ENCODE measurements at regions not wholly inside any gene's neighbourhood (a gene's known extent, or its start where the extent isn't known, plus 50 kb on each side); places are given as distances from the start of the nearest gene placed in this dataset.

GRCh38 chr15:70189826-70190695 lies 92.3 kb upstream of the TLE3 start:
- DNase-seq = no peak
- H3K4me3 Mint-ChIP-seq = no peak overlapping the region
- peaks cover 33% of the 10 kb centered on the region for H3K27me3 Mint-ChIP-seq
- no peaks in the 10 kb centered on the region for H3K4me1 Mint-ChIP-seq
- H3K27ac Mint-ChIP-seq = no peak overlapping the region
- CTCF ChIA-PET = no interaction called here
- H3K9me3 Mint-ChIP-seq = no peaks in the 10 kb centered on the region
- no peaks in the 10 kb centered on the region for H3K36me3 Mint-ChIP-seq

DNA sequence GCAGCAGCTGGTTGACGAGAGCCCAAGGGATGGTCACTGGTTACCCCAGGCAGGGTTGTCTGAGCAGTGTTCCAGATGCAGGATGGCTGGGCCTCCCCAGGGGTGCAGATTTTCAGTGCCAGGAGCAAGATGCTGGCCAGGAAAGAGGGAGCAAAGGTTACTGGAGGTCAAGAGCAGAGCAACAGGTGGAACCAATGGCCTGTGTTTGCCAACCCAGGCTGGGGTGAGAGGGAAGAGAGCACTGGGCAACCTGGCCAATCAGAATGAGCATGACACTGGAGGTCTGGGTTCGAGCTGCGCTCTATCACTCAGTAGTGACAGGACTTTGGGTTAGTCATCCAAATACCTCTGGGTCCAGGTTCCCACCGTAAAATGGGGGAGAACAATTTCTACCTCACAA lies 90.6 kb upstream of the TLE3 start:
- H3K4me1 Mint-ChIP-seq = no peaks in the 10 kb centered on the region
- no peaks in the 10 kb centered on the region for H3K36me3 Mint-ChIP-seq
- DNase-seq = no peak
- H3K27me3 Mint-ChIP-seq = peaks cover 19% of the 10 kb centered on the region
- CTCF ChIA-PET = no interaction called here
- H3K27ac Mint-ChIP-seq = no peak overlapping the region
- H3K4me3 Mint-ChIP-seq = no peak overlapping the region
- H3K9me3 Mint-ChIP-seq = no peaks in the 10 kb centered on the region

- H3K27me3 Mint-ChIP-seq = peaks cover 25% of the 10 kb centered on the region
- H3K9me3 Mint-ChIP-seq = no peaks in the 10 kb centered on the region
- H3K36me3 Mint-ChIP-seq = no peaks in the 10 kb centered on the region
- no peak overlapping the region for H3K4me3 Mint-ChIP-seq
- no peaks in the 10 kb centered on the region for H3K4me1 Mint-ChIP-seq
- no peak overlapping the region for H3K27ac Mint-ChIP-seq
- no peak for DNase-seq
- CTCF ChIA-PET = no interaction called here
Observed at GRCh38 chr15:70187331-70187730, 89.6 kb upstream of the TLE3 start.

GRCh38 chr15:70186152-70186551 lies 88.4 kb upstream of the TLE3 start:
- H3K27ac Mint-ChIP-seq = no peak overlapping the region
- no peaks in the 10 kb centered on the region for H3K4me1 Mint-ChIP-seq
- no peaks in the 10 kb centered on the region for H3K36me3 Mint-ChIP-seq
- DNase-seq = no peak
- H3K4me3 Mint-ChIP-seq = no peak overlapping the region
- H3K9me3 Mint-ChIP-seq = no peaks in the 10 kb centered on the region
- CTCF ChIA-PET = no interaction called here
- H3K27me3 Mint-ChIP-seq = peaks cover 29% of the 10 kb centered on the region

GRCh38 chr15:70185251-70185711 lies 87.6 kb upstream of the TLE3 start:
- Mint-ChIP-seq H3K4me1 (no peaks in the 10 kb centered on the region), H3K36me3 (no peaks in the 10 kb centered on the region), H3K27me3 (peaks cover 37% of the 10 kb centered on the region), H3K27ac (no peak overlapping the region), H3K4me3 (no peak overlapping the region), H3K9me3 (no peaks in the 10 kb centered on the region)
- CTCF ChIA-PET = no interaction called here
- no peak for DNase-seq

- H3K36me3 Mint-ChIP-seq = no peaks in the 10 kb centered on the region
- H3K27me3 Mint-ChIP-seq = peaks cover 51% of the 10 kb centered on the region
- CTCF ChIA-PET = no interaction called here
- DNase-seq = no peak
- no peak overlapping the region for H3K4me3 Mint-ChIP-seq
- no peaks in the 10 kb centered on the region for H3K4me1 Mint-ChIP-seq
- H3K27ac Mint-ChIP-seq = no peak overlapping the region
- no peaks in the 10 kb centered on the region for H3K9me3 Mint-ChIP-seq
Observed at GRCh38 chr15:70182858-70183695, 85.4 kb upstream of the TLE3 start.

- Mint-ChIP-seq H3K9me3 (no peaks in the 10 kb centered on the region), H3K4me1 (no peaks in the 10 kb centered on the region), H3K27me3 (peaks cover 50% of the 10 kb centered on the region), H3K36me3 (no peaks in the 10 kb centered on the region), H3K27ac (no peak overlapping the region), H3K4me3 (no peak overlapping the region)
- CTCF ChIA-PET = no interaction called here
- no peak for DNase-seq
Observed at GRCh38 chr15:70181626-70182255, 84.0 kb upstream of the TLE3 start.

DNA sequence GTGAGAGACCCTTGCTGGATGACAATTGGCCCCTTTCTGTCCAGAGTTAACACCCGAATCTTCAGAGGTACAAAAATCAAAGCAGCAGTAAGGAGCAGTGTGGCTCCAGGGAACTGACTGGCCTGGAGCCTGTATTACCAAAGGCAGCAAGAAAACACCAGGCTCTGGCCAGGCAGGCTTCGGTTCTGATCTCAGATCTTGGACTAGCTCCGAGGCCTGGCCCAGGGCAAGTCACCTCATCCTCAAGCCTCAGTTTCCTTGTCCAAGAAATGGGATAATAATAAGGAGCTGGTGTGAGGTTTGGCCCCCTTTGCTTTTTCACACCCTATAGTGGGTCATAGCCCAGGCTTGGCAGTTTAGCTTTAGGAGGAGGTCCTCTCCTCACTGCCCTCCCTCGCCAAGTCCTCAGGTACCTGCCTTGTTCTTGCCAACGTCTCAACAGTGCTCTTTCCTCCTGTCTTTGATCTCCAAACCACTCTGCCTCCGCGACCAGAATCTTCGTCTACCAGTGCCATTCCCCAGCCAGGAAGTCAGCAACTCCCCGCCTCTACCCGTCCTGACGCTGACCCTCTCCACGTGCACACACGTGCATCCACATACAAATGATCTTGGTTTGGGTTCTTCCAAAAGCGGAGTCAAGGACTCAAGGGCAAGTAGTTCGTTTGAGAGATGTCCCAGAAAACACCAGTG lies 82.6 kb upstream of the TLE3 start:
- DNase-seq = no peak
- CTCF ChIA-PET = no interaction called here

GRCh38 chr15:70179309-70179892 lies 81.7 kb upstream of the TLE3 start:
- no peak overlapping the region for H3K27ac Mint-ChIP-seq
- CTCF ChIA-PET = no interaction called here
- no peaks in the 10 kb centered on the region for H3K36me3 Mint-ChIP-seq
- DNase-seq = no peak
- H3K4me3 Mint-ChIP-seq = no peak overlapping the region
- no peaks in the 10 kb centered on the region for H3K4me1 Mint-ChIP-seq
- H3K9me3 Mint-ChIP-seq = no peaks in the 10 kb centered on the region
- H3K27me3 Mint-ChIP-seq = peaks cover 45% of the 10 kb centered on the region

More for the DNA sequence above, 82.6 kb upstream of the TLE3 start:
- Mint-ChIP-seq H3K9me3 (no peaks in the 10 kb centered on the region), H3K27me3 (peaks cover 43% of the 10 kb centered on the region), H3K36me3 (no peaks in the 10 kb centered on the region), H3K4me3 (no peak overlapping the region), H3K27ac (no peak overlapping the region), H3K4me1 (no peaks in the 10 kb centered on the region)

- no peaks in the 10 kb centered on the region for H3K9me3 Mint-ChIP-seq
- CTCF ChIA-PET = no interaction called here
- no peaks in the 10 kb centered on the region for H3K36me3 Mint-ChIP-seq
Observed at GRCh38 chr15:70178335-70179084, 80.8 kb upstream of the TLE3 start.

GRCh38 chr15:70172566-70173225 lies 75.0 kb upstream of the TLE3 start:
- DNase-seq = no peak
- H3K4me3 Mint-ChIP-seq = no peak overlapping the region
- H3K27me3 Mint-ChIP-seq = peaks cover 38% of the 10 kb centered on the region
- no peaks in the 10 kb centered on the region for H3K36me3 Mint-ChIP-seq
- no peaks in the 10 kb centered on the region for H3K4me1 Mint-ChIP-seq
- H3K27ac Mint-ChIP-seq = no peak overlapping the region
- CTCF ChIA-PET = no interaction called here
- no peaks in the 10 kb centered on the region for H3K9me3 Mint-ChIP-seq

More at GRCh38 chr15:70178335-70179084, 80.8 kb upstream of the TLE3 start:
- DNase-seq = no peak
- Mint-ChIP-seq H3K4me3 (no peak overlapping the region), H3K4me1 (no peaks in the 10 kb centered on the region), H3K27me3 (peaks cover 48% of the 10 kb centered on the region), H3K27ac (no peak overlapping the region)

GRCh38 chr15:70172124-70172523 lies 74.4 kb upstream of the TLE3 start:
- H3K4me3 Mint-ChIP-seq = no peak overlapping the region
- H3K9me3 Mint-ChIP-seq = no peaks in the 10 kb centered on the region
- peaks cover 38% of the 10 kb centered on the region for H3K27me3 Mint-ChIP-seq
- CTCF ChIA-PET = no interaction called here
- H3K27ac Mint-ChIP-seq = no peak overlapping the region
- peak; percentile 7 for DNase-seq
- no peaks in the 10 kb centered on the region for H3K4me1 Mint-ChIP-seq
- no peaks in the 10 kb centered on the region for H3K36me3 Mint-ChIP-seq
